Testis (tissue), 2 donors: ENCODE measurements at regions not wholly inside any gene's neighbourhood (a gene's known extent, or its start where the extent isn't known, plus 50 kb on each side); places are given as distances from the start of the nearest gene placed in this dataset.

Experiments used
- DNase-seq: peaks from one replicate; pipeline ENCODE4 v3.0.0-alpha.2; 2019
- H3K27ac ChIP-seq, 2 donors: fragments of 200-600 bp; sonication (generic); one replicate each; pipeline ENCODE4 v1.5.1; 2019
- H3K27me3 ChIP-seq: fragments of 200-600 bp; sonication (generic); one replicate; pipeline ENCODE4 v1.5.1; 2019
- H3K36me3 ChIP-seq: fragments of 200-600 bp; sonication (generic); one replicate; pipeline ENCODE4 v1.5.1; 2017; ENCODE audit warnings: low read depth; ENCODE audit errors: missing control alignments
- H3K4me1 ChIP-seq: fragments of 200-600 bp; sonication (generic); one replicate; pipeline ENCODE4 v1.5.1; 2019
- H3K4me3 ChIP-seq, 2 donors: fragments of 200-600 bp; sonication (generic); one replicate each; pipeline ENCODE4 v1.5.1; 2017 to 2019
- H3K9me3 ChIP-seq: fragments of 200-600 bp; sonication (generic); one replicate; pipeline ENCODE4 v1.5.1; 2017
- CTCF ChIP-seq, 3 experiments: fragments of 450-650 bp in 2 of 3; fragments of 200-600 bp in 1 of 3; sonication (generic) in 1 of 3; IDR thresholded peaks; one replicate each; pipeline ENCODE4 v1.5.1; 2016 to 2019; ENCODE audit warnings: antibody characterized with exemption in 3 of 3, mild to moderate bottlenecking in 2 of 3, moderate library complexity in 1 of 3
- POLR2A ChIP-seq: fragments of 450-650 bp; IDR thresholded peaks from one replicate; pipeline ENCODE4 v1.6.1; 2017; ENCODE audit warnings: antibody characterized with exemption, mild to moderate bottlenecking, moderate library complexity
- WGBS, 2 donors: methylation state at CpG; one replicate each; pipeline ENCODE4 v1.1.5; 2018; 5-methylcytosine and 5-hydroxymethylcytosine counted together
- intact Hi-C: fragments of 100-400 bp; cut with DNase I; formaldehyde crosslinking; loops from one replicate; pipeline ENCODE4 v1.15.1; 2023; ENCODE audit warnings: low total_unique reads

GRCh38 chr2:43104106-43104505 is 122.3 kb downstream of the ZFP36L2 start:
- 96 to 98% methylated on average over 6 of the region's 6 CpGs for WGBS, 2 donors
- Histone ChIP-seq H3K4me1 (peaks cover 47% of the 10 kb centered on the region), H3K27ac (no peak overlapping the region), H3K4me3 (no peak overlapping the region), H3K9me3 (no peaks in the 10 kb centered on the region), H3K36me3 (no peaks in the 10 kb centered on the region), H3K27me3 (no peaks in the 10 kb centered on the region)
- no peak for DNase-seq
- no peak for TF ChIP-seq CTCF (IDR thresholded peaks at IDR 0.05)
- TF ChIP-seq POLR2A = no peak
- intact Hi-C loops = no loop called here

DNA sequence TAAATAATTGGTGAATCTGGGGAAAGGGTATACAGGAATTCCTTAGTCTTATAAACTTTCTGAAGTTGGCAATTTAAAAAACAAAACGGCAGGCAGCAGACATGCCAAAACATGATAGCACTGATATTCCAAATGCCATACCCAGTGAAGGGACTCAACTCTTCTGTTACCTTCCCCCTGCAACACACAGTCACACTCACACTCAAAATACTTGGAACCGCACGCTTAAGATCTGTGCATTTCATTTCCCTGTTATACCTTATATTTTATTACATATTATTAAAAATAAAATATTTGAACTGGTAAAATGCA is 123.4 kb downstream of the ZFP36L2 start:
- TF ChIP-seq POLR2A (no peak), CTCF (IDR thresholded peaks at IDR 0.05) (no peak)
- peak overlapping the region; percentile 81 to 89 for H3K27ac ChIP-seq
- H3K4me3 ChIP-seq = no peak overlapping the region
- WGBS, 2 donors = 77 to 79% methylated on average over 3 of the region's 3 CpGs
- intact Hi-C loops = no loop called here
- no peak for DNase-seq
- peaks cover 41% of the 10 kb centered on the region for H3K4me1 ChIP-seq
- no peaks in the 10 kb centered on the region for H3K9me3 ChIP-seq
- no peaks in the 10 kb centered on the region for H3K36me3 ChIP-seq
- no peaks in the 10 kb centered on the region for H3K27me3 ChIP-seq

DNA sequence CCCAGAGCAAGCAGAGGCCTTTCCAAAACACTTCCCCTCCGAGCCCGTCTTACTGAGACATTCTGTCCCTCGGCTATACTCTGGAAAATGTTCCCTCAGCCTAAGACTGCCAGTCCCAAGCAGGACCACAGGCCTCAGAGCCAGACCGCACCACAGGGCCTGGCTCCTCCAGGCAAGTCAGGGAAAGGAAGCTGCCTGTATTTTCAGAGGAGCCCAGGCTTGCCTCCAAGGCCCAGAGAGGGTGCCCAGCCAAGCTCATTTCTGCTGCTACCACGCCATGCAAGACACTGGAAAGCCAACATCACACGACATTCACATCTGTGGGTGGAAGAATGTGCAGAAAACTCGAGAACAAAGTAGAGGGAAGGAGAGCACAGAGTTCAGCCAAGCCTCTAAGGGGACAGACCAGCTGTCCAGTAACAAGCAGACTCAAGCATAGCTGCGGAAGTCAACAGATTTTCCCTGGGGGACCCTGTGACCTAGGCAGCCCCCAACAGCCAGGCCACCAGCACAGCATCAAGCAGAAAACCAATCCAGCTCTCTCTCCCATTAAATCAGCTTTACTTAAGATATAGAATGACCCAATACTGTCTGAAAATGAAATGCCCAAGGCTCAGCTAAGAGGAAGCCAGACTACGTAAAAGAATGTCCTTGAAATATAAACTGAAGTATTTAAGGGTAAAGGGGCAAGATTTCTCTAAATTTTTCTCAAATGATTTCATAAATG is 123.9 kb downstream of the ZFP36L2 start:
- intact Hi-C loops = no loop called here
- Histone ChIP-seq H3K4me1 (peaks cover 39% of the 10 kb centered on the region), H3K9me3 (no peaks in the 10 kb centered on the region), H3K27ac (peak overlapping the region; percentile 81 to 89), H3K36me3 (no peaks in the 10 kb centered on the region), H3K4me3 (peak overlapping the region in 1 of 2 donors; percentile 68), H3K27me3 (no peaks in the 10 kb centered on the region)
- DNase-seq = peak; percentile 59
- no peak for TF ChIP-seq CTCF (IDR thresholded peaks at IDR 0.05)
- 32 to 49% methylated on average over 6 to 9 of the region's 9 CpGs for WGBS, 2 donors

DNA sequence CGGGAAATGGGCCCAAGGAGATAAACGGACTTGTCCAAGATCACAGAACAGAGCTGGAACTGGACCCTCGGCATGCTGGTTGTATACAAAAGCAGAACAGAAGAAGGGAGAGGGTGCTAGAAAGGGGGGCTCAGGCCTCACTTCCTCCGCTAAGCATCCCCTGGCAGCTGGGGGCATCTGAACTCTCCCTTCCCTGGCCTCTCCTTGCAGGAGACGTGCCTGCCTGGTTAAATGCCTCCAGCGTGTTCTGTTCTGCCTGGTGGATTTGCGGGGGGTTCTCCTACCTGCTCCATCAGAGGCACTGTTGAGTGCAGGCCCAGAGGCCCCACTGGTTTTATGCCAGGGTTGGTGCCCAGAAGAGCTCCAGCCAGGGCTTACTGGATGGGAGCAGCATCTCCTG is 124.7 kb downstream of the ZFP36L2 start:
- Histone ChIP-seq H3K27ac (peak overlapping the region; percentile 81 to 89), H3K27me3 (no peaks in the 10 kb centered on the region), H3K4me1 (peaks cover 31% of the 10 kb centered on the region), H3K4me3 (peak overlapping the region; percentile 61 to 68), H3K36me3 (no peaks in the 10 kb centered on the region), H3K9me3 (no peaks in the 10 kb centered on the region)
- TF ChIP-seq CTCF (IDR thresholded peaks at IDR 0.05) (no peak), POLR2A (no peak)
- DNase-seq = no peak
- intact Hi-C loops = no loop called here
- WGBS, 2 donors = 62 to 73% methylated on average over 4 to 7 of the region's 7 CpGs
